ENCODE measurements at regions not wholly inside any gene's neighbourhood (a gene's known extent, or its start where the extent isn't known, plus 50 kb on each side); places are given as distances from the start of the nearest gene placed in this dataset.

- TF ChIP-seq CTCF (IDR thresholded peaks at IDR 0.05; ENCODE audit: low read depth, low read length) (no peak), POLR2A (IDR thresholded peaks at IDR 0.05; ENCODE audit: extremely low read depth, insufficient read length) (no peak)
These were observed 111.3 kb upstream of the IRX3 start for GRCh38 chr16:54397838-54398237.
